HL-60 (cell line): ENCODE measurements at regions not wholly inside any gene's neighbourhood (a gene's known extent, or its start where the extent isn't known, plus 50 kb on each side); places are given as distances from the start of the nearest gene placed in this dataset.

Experiments used
- DNase-seq, 2 experiments: peaks; one replicate each; pipeline ENCODE4 v3.0.0-alpha.2; 2010 to 2020; ENCODE audit warnings: low read depth in 1 of 2, low spot score in 1 of 2
- H3K27ac ChIP-seq: fragments of 250-450 bp; sonication (Bioruptor Pico); replicated peaks from 2 replicates; pipeline ENCODE4 v1.5.1; 2020; ENCODE audit warnings: mild to moderate bottlenecking, moderate library complexity
- H3K27me3 ChIP-seq: fragments of 250-450 bp; sonication (Bioruptor Pico); 2 replicates; pipeline ENCODE4 v1.5.1; 2021; ENCODE audit warnings: mild to moderate bottlenecking, moderate library complexity; ENCODE audit not compliant: insufficient read depth, poor library complexity, severe bottlenecking
- H3K4me3 ChIP-seq: replicated peaks from 2 replicates; pipeline ENCODE4 v1.5.1; 2011; ENCODE audit warnings: mild to moderate bottlenecking, control low read depth, low read length; ENCODE audit not compliant: insufficient read depth
- CTCF ChIP-seq: IDR thresholded peaks from one replicate; pipeline ENCODE4 v1.5.1; 2011; ENCODE audit warnings: low read length, control low read depth, inconsistent platforms; ENCODE audit not compliant: insufficient read depth
- GABPA ChIP-seq: IDR thresholded peaks from 2 replicates; pipeline ENCODE4 v1.6.1; 2012; ENCODE audit warnings: low read depth
- POLR2AphosphoS5 ChIP-seq: IDR thresholded peaks from 2 replicates; pipeline ENCODE4 v1.6.1; 2012; ENCODE audit warnings: low read depth
- REST ChIP-seq: IDR thresholded peaks from 2 replicates; pipeline ENCODE4 v1.6.1; 2012; ENCODE audit warnings: low read depth; ENCODE audit not compliant: insufficient replicate concordance
- SPI1 ChIP-seq: IDR thresholded peaks from 2 replicates; pipeline ENCODE4 v1.6.1; 2012; ENCODE audit warnings: low read depth, mild to moderate bottlenecking, borderline replicate concordance

- Histone ChIP-seq H3K27me3 (no peaks in the 10 kb centered on the region), H3K27ac (no peak overlapping the region), H3K4me3 (no peak overlapping the region)
- peak in 1 of 2 experiments; percentile 9 for DNase-seq
- TF ChIP-seq SPI1 (no peak), CTCF (no peak), GABPA (no peak), POLR2AphosphoS5 (no peak), REST (no peak)
Measured at GRCh38 chr4:79798047-79798446, 275.0 kb downstream of the ANTXR2 start.

- H3K27me3 ChIP-seq = no peaks in the 10 kb centered on the region
- TF ChIP-seq CTCF (no peak), GABPA (no peak), REST (no peak), SPI1 (no peak), POLR2AphosphoS5 (no peak)
- no peak overlapping the region for H3K4me3 ChIP-seq
- H3K27ac ChIP-seq = no peak overlapping the region
- DNase-seq = no peak
Measured at GRCh38 chr4:79796948-79797347, 276.1 kb downstream of the ANTXR2 start.

- no peak overlapping the region for H3K27ac ChIP-seq
- TF ChIP-seq GABPA (no peak), REST (no peak), CTCF (no peak), SPI1 (no peak), POLR2AphosphoS5 (no peak)
- H3K27me3 ChIP-seq = no peaks in the 10 kb centered on the region
- no peak overlapping the region for H3K4me3 ChIP-seq
- DNase-seq = no peak
Measured at GRCh38 chr4:79788884-79789283, 284.1 kb downstream of the ANTXR2 start.
